Thyroid gland (tissue), 4 donors: ENCODE measurements at regions not wholly inside any gene's neighbourhood (a gene's known extent, or its start where the extent isn't known, plus 50 kb on each side); places are given as distances from the start of the nearest gene placed in this dataset.

Source experiments
- CTCF ChIP-seq, 6 experiments: fragments of 200-600 bp in 3 of 6; fragments of 450-650 bp in 3 of 6; sonication (generic) in 3 of 6; IDR thresholded peaks; one replicate each; pipeline ENCODE4 v1.5.1; 2016 to 2019; ENCODE audit warnings: antibody characterized with exemption in 6 of 6, mild to moderate bottlenecking in 2 of 6, inconsistent platforms in 1 of 6, moderate library complexity in 1 of 6
- POLR2A ChIP-seq, 2 donors: fragments of 450-650 bp; IDR thresholded peaks; one replicate each; pipeline ENCODE4 v1.6.1; 2017; ENCODE audit warnings: antibody characterized with exemption in 2 of 2, mild to moderate bottlenecking in 2 of 2, moderate library complexity in 1 of 2

GRCh38 chr1:45259053-45259452, 52.6 kb upstream of the ZSWIM5 start:
- TF ChIP-seq CTCF (IDR thresholded peaks at IDR 0.05) (no peak), POLR2A (IDR thresholded peaks at IDR 0.05) (no peak)
